NCI-H1417 (cell line): ENCODE measurements at regions not wholly inside any gene's neighbourhood (a gene's known extent, or its start where the extent isn't known, plus 50 kb on each side); places are given as distances from the start of the nearest gene placed in this dataset.

ENCODE experiments used
- DNase-seq, 3 experiments: peaks; one replicate each; lab custom pipeline; 2025; lab: John Stamatoyannopoulos, UW

GRCh38 chr5:51908215-51908614 lies 525.0 kb downstream of the ISL1 start:
- no peak for DNase-seq

DNA sequence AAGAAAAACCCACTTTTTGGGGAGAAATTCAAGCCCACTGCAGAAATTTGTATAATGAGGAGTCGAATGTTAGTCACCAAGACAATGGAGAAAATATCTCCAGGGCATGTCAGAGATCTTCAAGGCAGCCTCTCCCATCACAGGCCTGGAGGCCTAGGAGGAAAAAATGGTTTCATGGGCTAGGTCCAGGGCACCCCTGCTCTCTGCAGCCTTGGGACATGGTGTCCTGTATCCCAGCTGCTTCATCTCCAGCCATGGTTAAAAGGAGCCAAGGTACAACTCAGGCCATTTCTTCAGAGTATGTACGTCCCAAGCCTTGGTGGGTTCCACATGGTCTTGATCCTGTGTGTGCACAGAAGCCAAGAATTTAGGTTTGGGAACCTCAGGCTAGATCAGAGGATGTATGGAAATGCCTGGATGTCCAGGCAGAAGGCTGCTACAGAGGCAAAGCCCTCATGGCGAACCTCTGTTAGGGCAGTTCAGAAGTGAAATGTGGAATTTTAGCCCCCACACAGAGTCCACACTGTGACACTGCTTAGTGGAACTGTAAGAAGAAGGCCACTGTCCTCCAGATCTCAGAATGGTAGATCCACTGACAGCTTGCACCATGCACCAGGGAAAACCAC lies 561.4 kb downstream of the ISL1 start:
- DNase-seq: no peak

- peak; percentile 16 to 91 (median 49) for DNase-seq
These were observed 575.2 kb downstream of the ISL1 start for GRCh38 chr5:51958473-51958872.

DNA sequence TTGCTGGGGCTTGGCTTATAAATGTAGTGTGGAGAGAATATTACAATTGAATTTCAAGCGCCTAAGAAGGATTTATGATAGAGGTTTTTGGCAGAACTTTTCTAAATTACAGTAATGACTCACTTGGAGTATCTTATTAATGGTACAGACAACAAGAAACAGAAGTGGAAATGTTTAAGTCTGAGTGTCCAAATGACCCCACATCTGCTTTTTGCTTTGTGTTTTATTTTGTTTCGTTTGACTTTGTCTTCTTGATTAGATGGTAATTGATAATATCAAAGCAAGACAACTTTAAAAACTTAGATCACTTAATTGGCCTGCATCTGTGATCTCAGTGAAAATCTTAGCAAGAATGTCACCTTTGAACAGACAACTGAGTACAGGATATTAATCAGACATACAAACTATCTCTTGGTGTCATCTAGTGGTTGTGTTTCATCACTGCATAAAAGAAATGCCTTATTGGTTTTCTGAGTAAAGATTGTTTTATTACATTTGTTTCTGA lies 577.4 kb downstream of the ISL1 start:
- peak; percentile 18 to 87 (median 32) for DNase-seq

DNA sequence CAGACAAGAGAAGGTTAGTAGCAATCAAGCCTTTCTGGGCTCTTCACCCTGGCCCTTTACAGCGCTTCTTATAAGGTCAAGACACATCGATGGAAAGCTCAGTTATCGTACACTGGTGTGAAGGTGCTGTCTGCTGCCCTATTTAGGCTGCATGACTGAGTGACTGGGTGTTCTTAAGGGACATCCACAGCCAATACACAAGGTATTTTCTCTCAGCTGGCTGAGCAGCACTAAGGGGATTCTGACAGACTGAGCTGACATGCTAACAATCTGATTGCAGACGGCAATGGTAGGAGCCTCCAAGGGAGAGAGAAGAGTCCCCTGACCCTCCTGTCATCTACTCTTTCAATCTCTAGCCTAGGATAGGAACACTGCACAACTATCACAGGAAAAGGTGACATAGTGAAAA lies 577.9 kb downstream of the ISL1 start:
- DNase-seq: peak in 2 of 3 experiments; percentile 62 to 87

DNA sequence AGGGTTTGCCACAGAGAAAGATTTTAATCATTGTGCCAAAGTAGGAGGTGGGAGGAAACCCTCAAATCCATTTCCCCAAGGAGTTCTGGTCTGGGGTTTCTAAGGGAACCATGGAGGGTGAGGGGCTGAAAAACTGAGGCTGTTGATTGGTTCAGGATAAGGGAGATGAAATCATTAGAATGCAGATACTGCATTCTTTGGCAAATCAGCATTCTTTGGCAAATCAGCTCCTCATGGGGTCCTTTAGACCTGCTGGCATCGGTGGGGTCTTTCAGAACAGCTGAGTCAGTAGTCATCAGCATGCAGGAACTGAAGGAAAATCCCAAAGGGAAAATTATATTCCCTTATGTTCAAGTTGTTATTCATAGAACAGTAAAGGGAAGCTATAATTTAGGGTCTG lies 585.5 kb downstream of the ISL1 start:
- DNase-seq: peak in 1 of 3 experiments; percentile 15

DNA sequence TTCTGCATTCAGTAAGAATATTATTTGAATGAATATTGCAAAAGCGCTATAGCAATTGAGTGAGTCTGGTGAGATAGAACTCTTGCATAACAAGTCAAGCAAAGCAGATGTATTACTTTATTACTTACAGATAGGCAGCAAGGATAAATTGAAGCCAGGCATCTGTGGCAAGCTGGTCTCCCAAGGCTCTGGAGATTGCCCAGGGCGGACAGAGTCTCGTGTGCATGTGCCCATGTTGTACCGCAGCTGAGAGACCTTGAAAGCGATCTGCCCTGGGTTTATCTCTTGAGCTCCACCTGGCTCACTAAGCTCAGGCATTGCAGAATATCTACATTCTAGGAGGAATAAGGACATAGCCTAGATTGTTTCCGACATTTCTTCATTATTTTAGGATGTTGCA lies 591.6 kb downstream of the ISL1 start:
- no peak for DNase-seq

DNA sequence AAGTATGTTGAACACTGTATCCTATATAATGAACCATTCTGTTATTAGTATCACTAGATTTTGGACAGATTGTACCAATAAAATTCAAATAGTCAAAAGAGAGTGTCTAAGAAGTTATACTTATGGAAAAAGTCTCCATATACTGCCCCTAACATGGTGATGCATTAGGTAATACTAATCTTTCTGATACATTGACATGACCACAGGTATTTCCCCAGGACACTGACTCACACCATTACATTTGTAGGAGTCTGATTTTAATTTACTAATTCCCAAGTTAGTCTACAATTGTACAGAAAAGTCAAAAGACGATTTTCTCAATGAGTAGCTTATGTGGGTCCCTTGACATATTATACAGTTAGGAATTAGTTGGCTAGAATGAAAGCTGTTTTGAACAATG lies 593.8 kb downstream of the ISL1 start:
- no peak for DNase-seq

- peak in 1 of 3 experiments; percentile 0 for DNase-seq
These were observed 599.9 kb downstream of the ISL1 start for GRCh38 chr5:51983161-51983560.

DNA sequence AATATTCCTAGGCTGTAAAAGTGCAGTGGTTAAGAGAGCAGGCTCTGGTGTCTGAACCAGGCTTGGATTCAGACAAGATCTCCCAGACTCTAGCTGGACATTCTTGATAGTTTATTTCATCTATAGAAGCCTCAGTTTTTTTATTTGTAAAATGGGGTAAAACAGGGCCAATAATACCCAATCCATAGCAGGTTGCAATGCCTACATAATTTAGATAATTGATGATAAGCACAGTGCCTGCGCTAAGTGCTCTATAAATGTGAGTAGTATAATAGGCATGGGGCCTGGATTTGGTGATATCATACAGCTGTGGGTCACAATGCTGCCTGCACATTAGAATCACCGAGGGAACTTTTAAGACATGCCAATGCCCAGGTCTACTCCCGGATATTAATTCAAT lies 603.5 kb downstream of the ISL1 start:
- no peak for DNase-seq

GRCh38 chr5:51987239-51987638 lies 604.0 kb downstream of the ISL1 start:
- no peak for DNase-seq

DNA sequence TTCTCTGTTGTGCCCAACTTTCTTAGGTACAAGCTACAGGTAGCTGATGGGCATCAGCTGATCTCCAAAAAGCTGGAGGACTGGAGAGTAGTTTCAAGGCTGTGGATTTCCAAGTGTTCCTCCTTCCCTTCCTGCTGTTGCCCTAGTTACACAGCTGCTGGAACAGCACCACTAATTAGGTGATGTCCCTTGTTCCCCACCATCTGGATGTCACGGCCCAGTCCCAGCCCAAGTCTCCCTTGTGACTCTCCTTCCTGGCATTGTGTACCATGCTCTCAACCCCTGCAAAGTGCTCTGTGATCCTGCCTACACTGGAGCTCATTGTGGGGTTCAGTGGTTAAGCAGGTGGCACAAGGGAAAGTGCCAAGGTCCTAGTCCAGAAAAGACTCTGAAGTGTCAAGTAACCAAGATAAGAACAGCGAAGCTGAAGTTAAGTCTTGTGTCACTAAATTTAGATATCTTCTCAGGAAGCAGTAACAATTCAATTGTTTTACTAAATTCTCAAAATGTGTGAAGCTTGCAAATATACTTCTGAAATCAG lies 604.5 kb downstream of the ISL1 start:
- peak in 1 of 3 experiments; percentile 7 for DNase-seq

DNA sequence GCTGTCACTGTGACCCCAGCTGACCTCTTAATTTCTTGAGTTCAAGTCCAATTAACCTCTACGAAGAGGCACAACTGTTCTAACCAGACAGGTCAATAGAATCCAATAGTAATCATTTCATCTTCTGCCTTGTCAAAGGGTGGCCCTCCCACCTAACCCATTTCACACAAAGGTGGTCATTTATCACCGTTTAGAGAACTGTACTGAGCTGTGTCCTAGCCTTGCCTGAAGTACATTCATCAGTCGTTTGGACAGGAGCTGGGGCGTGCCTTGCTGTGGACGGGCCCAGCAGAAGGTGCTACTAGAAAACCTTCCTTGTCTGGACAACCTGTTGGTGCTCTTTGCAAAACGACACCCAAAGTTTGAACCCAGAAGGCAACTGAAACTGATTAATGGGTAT lies 605.4 kb downstream of the ISL1 start:
- DNase-seq: no peak

DNA sequence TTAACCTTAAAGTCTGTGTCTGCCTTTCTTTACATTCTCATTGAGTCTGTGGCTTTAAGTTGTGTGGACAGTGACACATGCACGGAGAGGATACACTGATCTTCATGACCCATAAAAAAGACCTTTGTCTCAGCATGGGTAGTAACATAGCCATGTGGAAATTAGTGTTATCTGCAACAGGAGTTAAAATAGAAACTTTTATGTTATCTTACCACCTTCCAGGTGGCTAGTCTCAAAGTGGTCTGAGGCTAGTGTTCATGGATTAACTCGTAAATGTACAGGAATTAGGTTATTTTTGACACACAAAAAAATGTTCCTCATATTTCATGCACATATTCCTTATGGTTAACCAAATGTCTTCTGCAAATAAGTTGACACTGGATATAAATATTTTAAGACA lies 607.0 kb downstream of the ISL1 start:
- DNase-seq: no peak

DNA sequence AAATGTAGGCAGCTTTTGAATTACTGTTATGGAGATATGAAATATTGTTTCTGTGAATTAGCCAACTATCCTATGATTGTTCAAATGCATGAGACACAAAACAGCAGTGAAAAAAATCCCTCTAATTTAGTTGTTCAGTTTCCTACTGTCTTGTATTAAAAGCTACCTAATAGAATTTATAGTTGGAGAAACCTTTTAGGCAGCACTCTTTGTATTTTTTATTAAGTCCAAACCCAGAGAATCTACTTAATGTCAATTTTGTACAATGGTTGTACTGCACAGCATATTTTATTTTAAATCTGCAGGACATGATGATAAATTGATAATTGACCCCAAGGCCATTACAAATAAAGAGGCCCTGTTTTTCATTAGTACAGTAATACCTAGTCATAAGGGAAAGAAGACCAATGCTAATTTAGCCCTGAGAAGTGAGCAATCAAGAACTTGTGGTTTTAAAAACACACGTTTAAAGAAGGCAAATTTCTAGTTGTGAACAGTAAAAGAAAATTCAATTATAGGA lies 607.5 kb downstream of the ISL1 start:
- peak in 1 of 3 experiments; percentile 12 for DNase-seq

- DNase-seq: no peak
These were observed 608.7 kb downstream of the ISL1 start for GRCh38 chr5:51991940-51992339.

DNA sequence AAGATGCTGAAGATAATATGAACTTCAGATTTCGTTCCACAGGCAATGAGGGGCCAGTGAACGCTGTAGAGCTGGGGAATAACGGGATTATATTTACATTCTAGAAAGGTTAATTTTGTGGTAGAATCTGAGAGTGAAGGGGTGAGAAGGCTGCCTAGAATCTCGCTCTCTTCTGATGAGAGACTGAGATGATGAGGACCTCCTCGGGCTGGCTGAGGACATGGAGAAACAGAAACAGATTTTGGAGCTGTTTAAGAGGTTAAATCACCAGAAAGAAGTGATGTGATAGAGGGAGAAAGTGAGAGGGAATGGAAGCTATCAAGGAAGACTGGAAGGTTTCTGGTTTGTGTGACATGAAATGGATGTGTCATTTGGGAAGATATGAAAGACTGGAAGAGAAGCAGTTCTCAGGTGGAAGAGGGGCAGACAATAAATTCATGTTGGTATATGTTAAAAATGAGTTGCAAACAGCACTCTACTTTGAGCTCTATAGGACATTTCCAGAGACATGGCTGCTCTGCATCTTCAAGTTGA lies 612.6 kb downstream of the ISL1 start:
- DNase-seq: no peak

- no peak for DNase-seq
These were observed 613.2 kb downstream of the ISL1 start for GRCh38 chr5:51996356-51996861.

- DNase-seq: no peak
These were observed 614.3 kb downstream of the ISL1 start for GRCh38 chr5:51997500-51997899.

DNA sequence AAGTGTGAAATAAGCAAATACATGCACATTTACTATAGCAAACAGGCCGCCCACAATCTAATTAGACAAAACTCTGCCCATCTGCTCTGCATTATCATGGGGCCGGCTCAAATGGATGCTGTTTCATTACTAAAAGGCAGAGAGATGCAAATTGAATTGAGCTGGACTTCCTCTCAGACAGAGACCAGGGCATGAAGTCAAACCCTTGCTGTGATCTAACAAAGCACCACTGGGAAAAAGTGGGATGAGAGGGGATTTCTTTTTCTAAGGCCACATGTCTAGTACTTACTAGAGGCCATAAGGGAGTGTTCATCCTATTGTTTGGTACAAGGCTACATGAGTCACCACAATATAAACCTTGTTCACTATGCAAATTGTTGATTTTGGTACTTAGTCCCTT lies 614.7 kb downstream of the ISL1 start:
- peak in 1 of 3 experiments; percentile 32 for DNase-seq

DNA sequence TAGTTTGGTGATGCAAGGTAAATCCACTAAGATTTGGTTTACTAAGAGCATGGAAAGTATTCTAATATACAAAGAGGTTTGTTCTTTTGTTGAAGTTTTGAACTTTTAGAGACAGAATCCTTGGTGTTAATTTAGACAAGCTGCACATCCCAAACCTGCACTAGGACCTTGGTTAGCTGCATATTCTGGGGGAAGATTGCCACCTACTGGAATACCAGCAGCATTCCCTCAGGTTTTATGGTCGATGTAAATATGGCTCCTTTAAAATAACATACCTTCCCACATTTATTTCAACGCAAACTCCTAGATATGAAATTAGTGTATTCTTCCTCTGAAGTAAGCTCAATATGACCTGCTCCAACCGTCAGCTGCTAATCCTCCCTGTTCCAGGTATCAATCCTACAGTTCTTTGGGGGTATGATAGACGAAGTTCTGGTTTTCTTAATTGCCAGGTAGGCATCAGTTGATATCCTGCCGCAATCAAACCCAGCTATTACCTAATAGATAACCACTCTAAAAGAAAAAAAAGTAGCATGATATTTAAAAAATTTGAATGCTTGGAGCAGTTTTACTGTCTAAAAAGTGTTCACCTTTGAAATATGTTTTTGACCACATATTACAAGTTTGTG lies 624.1 kb downstream of the ISL1 start:
- DNase-seq: peak; percentile 61 to 85 (median 72)

DNA sequence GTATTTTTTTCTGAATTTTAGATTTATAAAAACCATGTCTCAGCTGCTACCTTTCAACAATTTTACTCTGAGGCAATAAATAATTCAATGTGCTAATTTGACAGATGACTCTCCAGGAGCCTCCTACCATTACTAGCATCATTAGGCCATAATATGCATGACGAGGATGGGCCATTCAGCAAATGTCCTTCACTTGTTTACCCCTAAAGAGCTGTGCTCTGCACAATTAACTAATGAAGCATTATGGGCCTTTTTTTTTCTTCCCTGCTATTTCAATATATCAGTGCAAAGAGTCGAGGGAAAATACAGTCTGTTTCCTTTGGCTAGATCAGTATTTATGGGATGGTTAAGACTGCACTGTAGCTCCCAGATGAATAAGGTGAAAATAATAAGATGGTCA lies 627.2 kb downstream of the ISL1 start:
- DNase-seq: peak; percentile 69 to 95 (median 74)

- peak; percentile 79 to 96 (median 84) for DNase-seq
These were observed 630.3 kb downstream of the ISL1 start for GRCh38 chr5:52013523-52013922.
